ENCODE measurements at regions not wholly inside any gene's neighbourhood (a gene's known extent, or its start where the extent isn't known, plus 50 kb on each side); places are given as distances from the start of the nearest gene placed in this dataset.
A peak's percentile ranks its signal among the peaks of the same experiment; 100 is the strongest.

DNA sequence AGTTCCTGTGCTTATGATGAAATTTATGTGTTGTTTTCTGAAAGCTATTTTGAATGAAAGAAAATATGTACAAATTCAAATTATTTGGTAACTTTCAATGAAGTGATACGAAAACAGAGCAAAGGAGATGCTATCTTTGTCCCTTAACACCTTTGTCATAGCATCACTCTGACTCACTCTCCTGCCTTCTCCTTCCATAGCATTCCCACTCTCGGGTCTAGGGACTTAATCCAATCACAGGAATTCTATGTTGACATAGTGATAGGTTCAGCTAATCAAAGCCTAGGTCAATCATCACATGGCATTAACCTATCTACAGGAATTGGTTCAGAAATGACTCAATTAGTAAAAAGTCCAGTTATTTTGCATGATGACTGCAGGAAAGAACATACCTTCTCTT is 464.7 kb upstream of the RORB start:
- Histone ChIP-seq H3K36me3 (ENCODE audit: insufficient read depth, low read length) (no peaks in the 10 kb centered on the region), H3K27me3 (ENCODE audit: insufficient read depth, low read length, poor library complexity, severe bottlenecking) (no peaks in the 10 kb centered on the region), H2AFZ (ENCODE audit: low read length) (no peak overlapping the region), H4K20me1 (ENCODE audit: insufficient read depth, low read length, poor library complexity, severe bottlenecking) (no peaks in the 10 kb centered on the region), H3K4me1 (ENCODE audit: insufficient read depth, low read length, poor library complexity, severe bottlenecking) (peaks cover 10% of the 10 kb centered on the region), H3K4me3 (ENCODE audit: low read length, poor library complexity, severe bottlenecking) (no peak overlapping the region), H3K9ac (ENCODE audit: low read depth, low read length, poor library complexity, severe bottlenecking) (no peak overlapping the region), H3K9me3 (ENCODE audit: insufficient read depth, low read depth, low read length) (no peaks in the 10 kb centered on the region), H3K9me2 (replicated peaks; ENCODE audit: low read depth, low read length) (no peaks in the 10 kb centered on the region), H3F3A (ENCODE audit: low read depth) (no peaks in the 10 kb centered on the region), H3K4me2 (ENCODE audit: low read depth, low read length, poor library complexity, severe bottlenecking) (no peak overlapping the region), H3K79me2 (ENCODE audit: insufficient read depth, low read length) (no peaks in the 10 kb centered on the region)
- no peak for TF ChIP-seq EZH2phosphoT487 (IDR thresholded peaks at IDR 0.05; ENCODE audit: borderline replicate concordance)
- TF ChIP-seq CTCF (conservative IDR thresholded peaks at IDR 0.05; ENCODE audit: low read length) = no peak

GRCh38 chr9:74035786-74036185 is 461.3 kb upstream of the RORB start:
- Histone ChIP-seq H2AFZ (ENCODE audit: low read length) (no peak overlapping the region), H3K4me2 (ENCODE audit: low read depth, low read length, poor library complexity, severe bottlenecking) (no peak overlapping the region), H4K20me1 (ENCODE audit: insufficient read depth, low read length, poor library complexity, severe bottlenecking) (no peaks in the 10 kb centered on the region), H3K9me2 (replicated peaks; ENCODE audit: low read depth, low read length) (no peaks in the 10 kb centered on the region), H3K79me2 (ENCODE audit: insufficient read depth, low read length) (no peaks in the 10 kb centered on the region), H3K4me3 (ENCODE audit: low read length, poor library complexity, severe bottlenecking) (no peak overlapping the region), H3K36me3 (ENCODE audit: insufficient read depth, low read length) (no peaks in the 10 kb centered on the region), H3F3A (ENCODE audit: low read depth) (no peaks in the 10 kb centered on the region), H3K4me1 (ENCODE audit: insufficient read depth, low read length, poor library complexity, severe bottlenecking) (peaks cover 12% of the 10 kb centered on the region), H3K9ac (ENCODE audit: low read depth, low read length, poor library complexity, severe bottlenecking) (no peak overlapping the region), H3K9me3 (ENCODE audit: insufficient read depth, low read depth, low read length) (no peaks in the 10 kb centered on the region), H3K27me3 (ENCODE audit: insufficient read depth, low read length, poor library complexity, severe bottlenecking) (no peaks in the 10 kb centered on the region)
- TF ChIP-seq EZH2phosphoT487 (IDR thresholded peaks at IDR 0.05; ENCODE audit: borderline replicate concordance) (no peak), CTCF (conservative IDR thresholded peaks at IDR 0.05; ENCODE audit: low read length) (no peak)

DNA sequence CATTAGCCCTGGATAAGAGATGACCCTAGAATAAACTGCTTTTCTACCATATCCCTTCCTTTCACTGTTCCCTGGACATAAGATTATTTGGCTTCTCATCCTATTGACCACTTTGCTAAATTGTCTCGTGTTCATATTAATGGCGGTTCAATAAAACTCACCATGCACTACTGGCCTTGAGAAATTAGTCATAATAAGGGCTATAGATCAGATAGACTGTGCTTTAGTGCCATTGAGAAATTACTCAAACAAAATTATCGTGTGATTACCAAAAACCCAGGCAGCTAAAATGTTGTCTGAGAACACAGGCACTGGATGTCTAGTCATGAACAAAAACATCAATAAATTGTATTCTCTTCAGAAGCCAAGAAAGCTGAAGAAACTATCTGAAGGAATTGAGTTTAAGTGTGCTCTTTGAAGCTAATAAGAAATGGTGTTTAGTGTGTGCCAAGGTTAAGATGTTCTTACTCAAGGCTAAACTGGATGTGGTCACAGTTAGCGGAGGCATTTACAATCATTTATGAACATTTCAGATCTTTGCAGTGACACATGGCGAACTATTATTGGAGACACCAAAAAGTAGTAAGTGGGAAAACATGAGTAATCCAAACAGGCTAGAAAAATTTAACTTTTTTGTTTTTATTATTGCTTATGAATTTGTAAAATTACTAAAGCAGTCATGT is 460.4 kb upstream of the RORB start:
- H3K9ac ChIP-seq (ENCODE audit: low read depth, low read length, poor library complexity, severe bottlenecking) = no peak overlapping the region
- no peaks in the 10 kb centered on the region for H3K9me2 ChIP-seq (replicated peaks; ENCODE audit: low read depth, low read length)
- TF ChIP-seq CTCF (conservative IDR thresholded peaks at IDR 0.05; ENCODE audit: low read length) (no peak), EZH2phosphoT487 (IDR thresholded peaks at IDR 0.05; ENCODE audit: borderline replicate concordance) (no peak)

More for the DNA sequence above, 460.4 kb upstream of the RORB start:
- no peaks in the 10 kb centered on the region for H3F3A ChIP-seq (ENCODE audit: low read depth)
- H3K4me1 ChIP-seq (ENCODE audit: insufficient read depth, low read length, poor library complexity, severe bottlenecking) = peaks cover 12% of the 10 kb centered on the region
- H3K4me3 ChIP-seq (ENCODE audit: low read length, poor library complexity, severe bottlenecking) = peak overlapping the region; percentile 7
- no peak overlapping the region for H2AFZ ChIP-seq (ENCODE audit: low read length)
- no peaks in the 10 kb centered on the region for H4K20me1 ChIP-seq (ENCODE audit: insufficient read depth, low read length, poor library complexity, severe bottlenecking)
- no peaks in the 10 kb centered on the region for H3K27me3 ChIP-seq (ENCODE audit: insufficient read depth, low read length, poor library complexity, severe bottlenecking)
- no peaks in the 10 kb centered on the region for H3K36me3 ChIP-seq (ENCODE audit: insufficient read depth, low read length)
- H3K4me2 ChIP-seq (ENCODE audit: low read depth, low read length, poor library complexity, severe bottlenecking) = peak overlapping the region; percentile 44
- H3K79me2 ChIP-seq (ENCODE audit: insufficient read depth, low read length) = no peaks in the 10 kb centered on the region
- no peaks in the 10 kb centered on the region for H3K9me3 ChIP-seq (ENCODE audit: insufficient read depth, low read depth, low read length)

Data from Loucy (cell line).